ENCODE measurements at regions not wholly inside any gene's neighbourhood (a gene's known extent, or its start where the extent isn't known, plus 50 kb on each side); places are given as distances from the start of the nearest gene placed in this dataset.

- Histone ChIP-seq H3K27ac (no peak overlapping the region), H3K4me3 (no peak overlapping the region), H3K27me3 (no peaks in the 10 kb centered on the region), H3K9me3 (peaks cover 0 to 35% (median 11%) of the 10 kb centered on the region in 12 donors), H3K36me3 (no peaks in the 10 kb centered on the region), H3K4me1 (no peaks in the 10 kb centered on the region)
- ATAC-seq: no peak
- DNase-seq: no peak
- TF ChIP-seq POLR2A (IDR thresholded peaks at IDR 0.05): no peak
- TF ChIP-seq, protein P1, sequence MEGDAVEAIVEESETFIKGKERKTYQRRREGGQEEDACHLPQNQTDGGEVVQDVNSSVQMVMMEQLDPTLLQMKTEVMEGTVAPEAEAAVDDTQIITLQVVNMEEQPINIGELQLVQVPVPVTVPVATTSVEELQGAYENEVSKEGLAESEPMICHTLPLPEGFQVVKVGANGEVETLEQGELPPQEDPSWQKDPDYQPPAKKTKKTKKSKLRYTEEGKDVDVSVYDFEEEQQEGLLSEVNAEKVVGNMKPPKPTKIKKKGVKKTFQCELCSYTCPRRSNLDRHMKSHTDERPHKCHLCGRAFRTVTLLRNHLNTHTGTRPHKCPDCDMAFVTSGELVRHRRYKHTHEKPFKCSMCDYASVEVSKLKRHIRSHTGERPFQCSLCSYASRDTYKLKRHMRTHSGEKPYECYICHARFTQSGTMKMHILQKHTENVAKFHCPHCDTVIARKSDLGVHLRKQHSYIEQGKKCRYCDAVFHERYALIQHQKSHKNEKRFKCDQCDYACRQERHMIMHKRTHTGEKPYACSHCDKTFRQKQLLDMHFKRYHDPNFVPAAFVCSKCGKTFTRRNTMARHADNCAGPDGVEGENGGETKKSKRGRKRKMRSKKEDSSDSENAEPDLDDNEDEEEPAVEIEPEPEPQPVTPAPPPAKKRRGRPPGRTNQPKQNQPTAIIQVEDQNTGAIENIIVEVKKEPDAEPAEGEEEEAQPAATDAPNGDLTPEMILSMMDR (IDR thresholded peaks at IDR 0.05): no peak
- intact Hi-C loops (cut with DNase I): no loop called here
- WGBS, 4 donors: 42 to 52% (median 50%) methylated on average over 5 of the region's 5 CpGs
Measured at GRCh38 chr15:96992817-96993216, 662.3 kb downstream of the NR2F2 start.

GRCh38 chr15:96997538-96997937 is 667.0 kb downstream of the NR2F2 start:
- DNase-seq: no peak
- H3K4me1 ChIP-seq: no peaks in the 10 kb centered on the region
- H3K36me3 ChIP-seq: no peaks in the 10 kb centered on the region
- WGBS, 4 donors: 78 to 82% (median 79%) methylated on average over 3 of the region's 3 CpGs
- TF ChIP-seq, protein P1 (IDR thresholded peaks at IDR 0.05): no peak
- no peak for TF ChIP-seq POLR2A (IDR thresholded peaks at IDR 0.05)
- H3K4me3 ChIP-seq: no peak overlapping the region
- no peak overlapping the region for H3K27ac ChIP-seq
- ATAC-seq: no peak
- no peaks in the 10 kb centered on the region for H3K27me3 ChIP-seq
- peaks cover 0 to 6% (median 0%) of the 10 kb centered on the region in 12 donors for H3K9me3 ChIP-seq
- intact Hi-C loops (cut with DNase I): no loop called here

DNA sequence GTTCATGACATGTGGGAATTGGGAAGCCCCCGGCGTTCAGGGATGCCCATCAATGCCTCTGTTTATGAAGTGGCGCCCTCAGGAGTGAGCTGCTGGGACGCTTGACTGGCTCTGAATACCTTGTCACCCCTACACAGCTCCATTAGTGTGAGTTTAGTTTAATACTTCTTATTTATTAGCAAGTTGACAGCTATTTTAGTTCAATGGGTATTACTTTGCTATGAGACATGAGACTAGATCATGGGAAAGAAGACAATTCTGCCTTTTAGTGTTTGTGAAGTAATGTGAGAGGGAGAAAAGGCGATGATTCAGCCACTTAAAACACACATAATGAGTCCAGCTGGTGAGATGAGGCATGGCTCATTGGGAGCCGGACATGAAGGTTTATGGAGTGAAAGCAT is 678.5 kb downstream of the NR2F2 start:
- intact Hi-C loops (cut with DNase I): no loop called here
- Histone ChIP-seq H3K36me3 (no peaks in the 10 kb centered on the region), H3K4me1 (no peaks in the 10 kb centered on the region), H3K27ac (no peak overlapping the region), H3K9me3 (no peaks in the 10 kb centered on the region), H3K27me3 (no peaks in the 10 kb centered on the region), H3K4me3 (no peak overlapping the region)
- no peak for TF ChIP-seq POLR2A (IDR thresholded peaks at IDR 0.05)
- TF ChIP-seq, protein P1 (IDR thresholded peaks at IDR 0.05): no peak
- ATAC-seq (no peak), DNase-seq (no peak)
- 75 to 84% (median 79%) methylated on average over 6 of the region's 6 CpGs for WGBS, 4 donors

- Histone ChIP-seq H3K27me3 (no peaks in the 10 kb centered on the region), H3K4me1 (no peaks in the 10 kb centered on the region), H3K4me3 (no peak overlapping the region), H3K27ac (no peak overlapping the region), H3K9me3 (peaks cover 0 to 17% (median 5%) of the 10 kb centered on the region in 12 donors), H3K36me3 (no peaks in the 10 kb centered on the region)
- ATAC-seq: no peak
- WGBS, 4 donors: 73 to 82% (median 80%) methylated on average over 6 of the region's 6 CpGs
- TF ChIP-seq, protein P1 (IDR thresholded peaks at IDR 0.05): no peak
- TF ChIP-seq POLR2A (IDR thresholded peaks at IDR 0.05): no peak
- intact Hi-C loops (cut with DNase I): no loop called here
- no peak for DNase-seq
Measured at GRCh38 chr15:97012986-97013385, 682.5 kb downstream of the NR2F2 start.

Measured in heart left ventricle (tissue), 16 donors.